HL-60 (cell line): ENCODE measurements at regions not wholly inside any gene's neighbourhood (a gene's known extent, or its start where the extent isn't known, plus 50 kb on each side); places are given as distances from the start of the nearest gene placed in this dataset.

Source experiments
- POLR2AphosphoS5 ChIP-seq: IDR thresholded peaks from 2 replicates; pipeline ENCODE4 v1.6.1; 2012; ENCODE audit warnings: low read depth
- SPI1 ChIP-seq: IDR thresholded peaks from 2 replicates; pipeline ENCODE4 v1.6.1; 2012; ENCODE audit warnings: low read depth, mild to moderate bottlenecking, borderline replicate concordance
- TF ChIP-seq, protein P1 (sequence below): IDR thresholded peaks from one replicate; pipeline ENCODE4 v1.5.1; 2011; ENCODE audit warnings: low read length, control low read depth, inconsistent platforms; ENCODE audit not compliant: insufficient read depth
- TF ChIP-seq, protein P2 (sequence below): IDR thresholded peaks from 2 replicates; pipeline ENCODE4 v1.6.1; 2012; ENCODE audit warnings: low read depth; ENCODE audit not compliant: insufficient replicate concordance

DNA sequence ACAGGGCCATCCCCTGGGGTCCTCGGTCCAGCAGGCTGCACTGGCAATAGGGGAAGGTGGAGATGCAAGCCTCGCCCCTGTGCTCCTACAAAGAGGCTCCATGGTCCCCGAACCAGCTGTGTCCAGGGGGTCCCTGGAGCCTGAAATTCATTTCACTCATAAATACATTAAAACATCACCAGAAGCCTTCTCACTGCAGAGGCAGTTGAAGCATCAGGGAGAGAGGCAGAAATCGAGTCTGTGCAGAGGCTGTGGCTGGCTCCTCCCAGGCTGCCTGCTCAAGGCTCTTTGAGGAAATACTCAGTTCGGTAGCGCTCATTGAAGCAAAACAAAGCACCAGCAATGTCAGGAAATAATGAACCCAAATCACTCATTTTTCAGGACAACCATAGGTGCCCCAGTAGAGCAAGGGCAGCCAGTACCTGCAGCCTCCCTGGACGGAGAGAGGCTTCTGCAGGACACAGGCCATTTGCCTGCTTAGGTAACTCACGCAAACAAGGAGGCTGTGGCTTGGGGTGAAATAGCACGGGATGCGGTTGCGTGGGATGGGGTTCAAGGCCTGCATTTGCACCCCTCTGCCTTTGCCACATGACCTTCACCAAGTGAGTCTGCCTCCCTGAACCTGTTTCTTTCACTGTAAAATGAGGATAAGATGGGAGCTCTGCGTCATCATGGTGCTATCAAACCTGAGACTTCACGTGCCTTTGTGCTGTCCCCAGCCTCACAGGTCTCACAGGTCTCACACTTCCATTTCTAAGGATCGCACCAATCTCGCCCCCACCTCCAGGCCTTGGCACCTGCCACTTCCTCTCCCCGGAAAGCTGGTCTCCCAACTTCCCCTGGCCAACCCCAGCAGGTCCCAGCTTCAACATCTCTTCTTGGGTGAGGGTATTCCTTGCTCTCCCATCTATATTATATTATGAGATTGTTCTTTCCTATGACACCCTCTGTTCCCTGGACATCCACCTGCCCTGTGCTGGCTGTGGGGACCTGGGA, 84.3 kb upstream of the SHISAL1 start:
- TF ChIP-seq, protein P1, sequence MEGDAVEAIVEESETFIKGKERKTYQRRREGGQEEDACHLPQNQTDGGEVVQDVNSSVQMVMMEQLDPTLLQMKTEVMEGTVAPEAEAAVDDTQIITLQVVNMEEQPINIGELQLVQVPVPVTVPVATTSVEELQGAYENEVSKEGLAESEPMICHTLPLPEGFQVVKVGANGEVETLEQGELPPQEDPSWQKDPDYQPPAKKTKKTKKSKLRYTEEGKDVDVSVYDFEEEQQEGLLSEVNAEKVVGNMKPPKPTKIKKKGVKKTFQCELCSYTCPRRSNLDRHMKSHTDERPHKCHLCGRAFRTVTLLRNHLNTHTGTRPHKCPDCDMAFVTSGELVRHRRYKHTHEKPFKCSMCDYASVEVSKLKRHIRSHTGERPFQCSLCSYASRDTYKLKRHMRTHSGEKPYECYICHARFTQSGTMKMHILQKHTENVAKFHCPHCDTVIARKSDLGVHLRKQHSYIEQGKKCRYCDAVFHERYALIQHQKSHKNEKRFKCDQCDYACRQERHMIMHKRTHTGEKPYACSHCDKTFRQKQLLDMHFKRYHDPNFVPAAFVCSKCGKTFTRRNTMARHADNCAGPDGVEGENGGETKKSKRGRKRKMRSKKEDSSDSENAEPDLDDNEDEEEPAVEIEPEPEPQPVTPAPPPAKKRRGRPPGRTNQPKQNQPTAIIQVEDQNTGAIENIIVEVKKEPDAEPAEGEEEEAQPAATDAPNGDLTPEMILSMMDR, result no peak
- TF ChIP-seq POLR2AphosphoS5 (no peak), SPI1 (no peak)
- TF ChIP-seq, protein P2, sequence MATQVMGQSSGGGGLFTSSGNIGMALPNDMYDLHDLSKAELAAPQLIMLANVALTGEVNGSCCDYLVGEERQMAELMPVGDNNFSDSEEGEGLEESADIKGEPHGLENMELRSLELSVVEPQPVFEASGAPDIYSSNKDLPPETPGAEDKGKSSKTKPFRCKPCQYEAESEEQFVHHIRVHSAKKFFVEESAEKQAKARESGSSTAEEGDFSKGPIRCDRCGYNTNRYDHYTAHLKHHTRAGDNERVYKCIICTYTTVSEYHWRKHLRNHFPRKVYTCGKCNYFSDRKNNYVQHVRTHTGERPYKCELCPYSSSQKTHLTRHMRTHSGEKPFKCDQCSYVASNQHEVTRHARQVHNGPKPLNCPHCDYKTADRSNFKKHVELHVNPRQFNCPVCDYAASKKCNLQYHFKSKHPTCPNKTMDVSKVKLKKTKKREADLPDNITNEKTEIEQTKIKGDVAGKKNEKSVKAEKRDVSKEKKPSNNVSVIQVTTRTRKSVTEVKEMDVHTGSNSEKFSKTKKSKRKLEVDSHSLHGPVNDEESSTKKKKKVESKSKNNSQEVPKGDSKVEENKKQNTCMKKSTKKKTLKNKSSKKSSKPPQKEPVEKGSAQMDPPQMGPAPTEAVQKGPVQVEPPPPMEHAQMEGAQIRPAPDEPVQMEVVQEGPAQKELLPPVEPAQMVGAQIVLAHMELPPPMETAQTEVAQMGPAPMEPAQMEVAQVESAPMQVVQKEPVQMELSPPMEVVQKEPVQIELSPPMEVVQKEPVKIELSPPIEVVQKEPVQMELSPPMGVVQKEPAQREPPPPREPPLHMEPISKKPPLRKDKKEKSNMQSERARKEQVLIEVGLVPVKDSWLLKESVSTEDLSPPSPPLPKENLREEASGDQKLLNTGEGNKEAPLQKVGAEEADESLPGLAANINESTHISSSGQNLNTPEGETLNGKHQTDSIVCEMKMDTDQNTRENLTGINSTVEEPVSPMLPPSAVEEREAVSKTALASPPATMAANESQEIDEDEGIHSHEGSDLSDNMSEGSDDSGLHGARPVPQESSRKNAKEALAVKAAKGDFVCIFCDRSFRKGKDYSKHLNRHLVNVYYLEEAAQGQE, result no peak
